ENCODE measurements at regions not wholly inside any gene's neighbourhood (a gene's known extent, or its start where the extent isn't known, plus 50 kb on each side); places are given as distances from the start of the nearest gene placed in this dataset.

- TF ChIP-seq CTCF (IDR thresholded peaks at IDR 0.05 in 4 of 5, conservative IDR thresholded peaks at IDR 0.05 in 1 of 5) (no peak), POLR2A (IDR thresholded peaks at IDR 0.05) (no peak)
These were observed 82.1 kb upstream of the PPARA start for GRCh38 chr22:46068181-46068592.
